Activated CD4-positive, alpha-beta T cell treated with anti-CD3 and anti-CD28 coated beads, Interleukin-2, amount 10 ng/mL, durations not matched to agents 24 days and 14 days (primary cell): ENCODE measurements at regions not wholly inside any gene's neighbourhood (a gene's known extent, or its start where the extent isn't known, plus 50 kb on each side); places are given as distances from the start of the nearest gene placed in this dataset.

Source experiments
- DNase-seq: peaks from one replicate; pipeline ENCODE4 v3.0.0; 2022
- H3K27ac Mint-ChIP-seq: one replicate; pipeline ENCODE4 v1.8.0; 2022; ENCODE audit warnings: mild to moderate bottlenecking, mixed read lengths
- H3K27me3 Mint-ChIP-seq: one replicate; pipeline ENCODE4 v1.8.0; 2022; ENCODE audit warnings: mixed read lengths
- H3K36me3 Mint-ChIP-seq: one replicate; pipeline ENCODE4 v1.8.0; 2022; ENCODE audit warnings: low read depth, mild to moderate bottlenecking, mixed read lengths
- H3K4me1 Mint-ChIP-seq: one replicate; pipeline ENCODE4 v1.8.0; 2021; ENCODE audit warnings: mixed read lengths
- H3K4me3 Mint-ChIP-seq: one replicate; pipeline ENCODE4 v1.8.0; 2022; ENCODE audit warnings: mild to moderate bottlenecking, moderate library complexity, mixed read lengths
- H3K9me3 Mint-ChIP-seq: one replicate; pipeline ENCODE4 v1.8.0; 2021; ENCODE audit warnings: mixed read lengths
- intact Hi-C: fragments of 100-400 bp; cut with micrococcal nuclease; formaldehyde crosslinking; loops from one replicate; pipeline ENCODE4 v1.15.1; 2023

DNA sequence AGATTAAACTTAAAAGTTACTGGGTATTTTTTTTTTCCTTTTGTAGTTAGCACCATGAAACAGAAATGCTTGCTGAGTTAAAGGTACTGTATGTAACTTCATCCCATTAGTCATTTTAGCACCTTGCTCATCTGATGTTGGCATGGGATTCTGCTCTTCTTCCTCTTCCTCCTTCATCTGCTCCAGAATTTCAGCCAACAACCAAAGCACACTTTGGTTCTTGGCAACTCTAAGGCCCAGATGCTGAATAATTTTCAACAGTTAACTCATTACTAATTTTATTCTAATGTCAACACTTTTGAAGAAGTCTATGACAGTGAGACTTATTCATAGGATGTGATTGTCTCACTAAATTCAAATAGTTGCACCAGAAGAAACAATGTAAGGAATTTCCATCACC lies 359.2 kb downstream of the KCTD12 start:
- Mint-ChIP-seq H3K4me1 (no peaks in the 10 kb centered on the region), H3K27me3 (no peaks in the 10 kb centered on the region), H3K27ac (no peak overlapping the region), H3K4me3 (no peak overlapping the region), H3K36me3 (no peaks in the 10 kb centered on the region), H3K9me3 (no peaks in the 10 kb centered on the region)
- intact Hi-C loops: no loop called here
- no peak for DNase-seq

DNA sequence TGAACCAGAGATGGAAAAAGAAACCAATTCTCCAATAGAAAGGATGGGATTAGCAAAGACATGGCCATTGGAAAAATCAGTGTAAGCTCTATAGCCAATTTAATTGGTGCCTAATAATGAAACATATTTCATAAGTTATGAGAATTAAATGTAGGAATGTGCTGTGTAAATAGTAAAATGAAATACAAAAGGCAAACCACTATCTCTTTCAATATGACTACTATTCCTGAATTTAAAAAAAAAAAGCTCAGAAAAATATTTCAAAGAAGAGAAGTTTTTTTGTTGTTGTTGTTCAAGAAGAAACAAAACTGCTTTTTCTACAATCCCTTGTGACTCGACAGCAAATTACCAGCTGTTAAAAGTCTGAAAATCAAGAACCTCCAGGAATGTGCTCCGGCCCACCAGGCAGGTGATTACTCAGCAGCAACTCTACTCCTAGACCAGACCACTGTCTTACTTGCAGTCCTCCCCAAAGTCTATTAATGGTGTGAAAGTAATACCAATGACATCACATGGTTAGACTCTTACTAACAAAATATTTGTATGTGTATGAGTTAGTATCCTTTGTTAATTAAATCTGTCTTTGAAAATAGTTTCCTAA lies 362.4 kb downstream of the KCTD12 start:
- no peaks in the 10 kb centered on the region for H3K36me3 Mint-ChIP-seq
- DNase-seq: no peak
- H3K27ac Mint-ChIP-seq: no peak overlapping the region
- H3K27me3 Mint-ChIP-seq: no peaks in the 10 kb centered on the region
- intact Hi-C loops: no loop called here
- no peaks in the 10 kb centered on the region for H3K4me1 Mint-ChIP-seq
- H3K9me3 Mint-ChIP-seq: no peaks in the 10 kb centered on the region
- no peak overlapping the region for H3K4me3 Mint-ChIP-seq

DNA sequence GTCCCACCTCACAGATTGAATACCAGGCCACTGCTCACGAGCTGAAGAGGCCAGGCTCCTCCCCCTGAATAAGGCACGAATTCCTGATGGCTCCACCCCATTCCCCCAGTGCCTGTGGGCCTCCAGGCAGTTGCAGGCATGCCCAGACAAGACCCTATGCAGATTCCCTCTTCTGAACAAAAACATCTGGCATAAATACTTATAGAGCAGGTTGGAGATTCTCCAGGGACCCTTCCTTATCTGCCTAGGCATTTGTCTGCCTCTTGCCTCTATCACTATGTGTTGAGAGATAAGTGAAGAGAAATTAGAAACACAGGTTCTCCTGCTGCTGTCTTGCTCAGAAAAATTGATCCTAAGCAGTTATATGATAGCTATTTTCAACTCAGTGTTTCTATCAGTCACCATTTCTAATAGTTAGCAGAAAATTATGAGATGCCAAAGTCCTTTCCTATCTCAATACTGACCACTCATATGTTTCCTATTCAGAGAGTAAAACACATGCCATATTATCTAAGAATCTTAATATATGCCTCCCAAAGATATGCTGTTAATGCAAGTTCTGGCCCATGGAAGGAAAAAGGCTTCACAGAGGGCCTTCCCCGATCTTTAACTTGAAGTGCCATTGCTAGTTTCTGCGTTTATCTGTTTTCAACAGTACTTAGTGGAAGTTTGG lies 364.0 kb downstream of the KCTD12 start:
- Mint-ChIP-seq H3K36me3 (no peaks in the 10 kb centered on the region), H3K27me3 (no peaks in the 10 kb centered on the region), H3K4me3 (no peak overlapping the region), H3K27ac (no peak overlapping the region), H3K4me1 (no peaks in the 10 kb centered on the region), H3K9me3 (no peaks in the 10 kb centered on the region)
- intact Hi-C loops: no loop called here
- DNase-seq: no peak

DNA sequence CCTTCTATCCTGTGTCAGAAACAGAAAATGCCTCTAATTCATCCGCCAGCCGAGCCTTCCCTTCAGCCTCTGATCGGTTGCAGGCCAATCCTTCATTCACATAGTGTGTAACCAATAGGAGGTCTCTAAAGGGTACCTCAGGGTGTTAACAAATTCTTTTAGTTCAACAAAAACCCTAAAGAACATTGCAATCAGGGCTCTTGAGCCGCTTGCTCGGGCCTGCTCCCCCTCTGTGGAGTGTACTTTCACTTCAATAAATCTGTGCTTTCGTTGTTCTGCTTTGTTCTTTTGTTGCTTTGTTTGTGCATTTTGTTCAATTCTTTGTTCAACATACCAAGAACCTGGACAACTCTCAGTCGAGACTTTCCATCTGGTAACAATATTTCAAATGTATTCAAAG lies 366.5 kb downstream of the KCTD12 start:
- no peak for DNase-seq
- H3K36me3 Mint-ChIP-seq: no peaks in the 10 kb centered on the region
- H3K4me3 Mint-ChIP-seq: no peak overlapping the region
- H3K27ac Mint-ChIP-seq: no peak overlapping the region
- H3K27me3 Mint-ChIP-seq: no peaks in the 10 kb centered on the region
- H3K9me3 Mint-ChIP-seq: no peaks in the 10 kb centered on the region
- H3K4me1 Mint-ChIP-seq: no peaks in the 10 kb centered on the region
- intact Hi-C loops: no loop called here

DNA sequence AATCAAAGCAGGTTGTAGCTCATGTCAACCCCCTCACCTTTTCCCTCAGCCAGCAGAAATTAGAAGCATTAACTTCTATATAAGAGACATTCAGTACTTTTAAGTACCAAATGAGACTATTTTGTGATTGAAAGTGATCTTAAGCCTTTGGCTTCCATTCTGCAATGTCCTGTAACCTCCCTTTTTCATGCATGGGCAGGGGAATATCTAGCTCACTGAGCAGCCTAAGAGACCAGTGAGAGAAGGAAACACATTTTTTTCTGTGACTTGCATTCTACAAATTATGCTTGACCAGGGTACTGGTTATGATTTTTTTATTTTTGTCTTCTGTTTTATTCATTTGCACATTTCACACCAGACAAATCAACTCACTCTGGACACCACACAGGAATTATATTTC lies 369.6 kb downstream of the KCTD12 start:
- intact Hi-C loops: no loop called here
- no peak for DNase-seq
- no peak overlapping the region for H3K27ac Mint-ChIP-seq
- H3K4me1 Mint-ChIP-seq: no peaks in the 10 kb centered on the region
- no peaks in the 10 kb centered on the region for H3K9me3 Mint-ChIP-seq
- no peak overlapping the region for H3K4me3 Mint-ChIP-seq
- no peaks in the 10 kb centered on the region for H3K27me3 Mint-ChIP-seq
- no peaks in the 10 kb centered on the region for H3K36me3 Mint-ChIP-seq

DNA sequence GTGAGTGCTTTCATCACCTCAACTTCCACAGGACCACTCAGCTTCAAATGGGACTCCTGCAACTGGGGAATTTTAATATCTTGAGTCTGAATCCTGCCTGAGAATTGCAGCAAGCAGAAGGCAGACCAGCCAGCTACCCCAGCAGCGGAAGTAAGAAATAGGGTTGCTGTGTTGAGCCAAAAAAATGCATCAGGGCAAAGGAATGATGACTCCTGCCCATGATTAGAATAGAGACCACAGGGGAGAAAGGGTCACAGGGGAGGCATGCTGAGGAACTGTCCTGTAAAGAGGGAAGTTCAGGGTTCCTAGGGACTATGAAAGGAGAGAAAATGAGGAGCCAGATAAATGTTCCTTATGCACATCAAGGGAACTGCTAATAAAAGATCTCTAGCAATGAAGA lies 370.2 kb downstream of the KCTD12 start:
- H3K27ac Mint-ChIP-seq: no peak overlapping the region
- H3K36me3 Mint-ChIP-seq: no peaks in the 10 kb centered on the region
- no peaks in the 10 kb centered on the region for H3K9me3 Mint-ChIP-seq
- intact Hi-C loops: no loop called here
- no peak overlapping the region for H3K4me3 Mint-ChIP-seq
- H3K4me1 Mint-ChIP-seq: no peaks in the 10 kb centered on the region
- no peaks in the 10 kb centered on the region for H3K27me3 Mint-ChIP-seq
- no peak for DNase-seq

DNA sequence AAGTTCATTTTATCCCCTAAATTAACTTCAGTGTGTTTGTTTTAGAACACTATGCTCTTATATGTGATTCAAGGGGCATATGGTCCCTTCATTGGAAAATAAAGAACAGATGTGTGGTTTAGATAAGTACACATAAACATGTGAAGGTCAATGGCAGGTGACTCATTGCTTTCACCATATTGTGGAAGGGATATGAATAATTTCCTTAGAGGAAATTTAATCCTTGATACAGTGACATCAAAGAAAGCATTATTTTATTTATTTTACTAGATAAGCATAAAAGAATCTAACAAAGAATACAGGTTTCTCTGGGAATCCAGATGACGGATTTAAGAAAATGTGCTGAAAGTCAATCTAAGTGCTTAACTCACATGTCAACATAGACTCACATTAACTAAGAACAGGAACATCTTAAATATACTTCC lies 373.5 kb downstream of the KCTD12 start:
- no peak for DNase-seq
- Mint-ChIP-seq H3K4me1 (no peaks in the 10 kb centered on the region), H3K9me3 (no peaks in the 10 kb centered on the region), H3K36me3 (no peaks in the 10 kb centered on the region), H3K27me3 (no peaks in the 10 kb centered on the region), H3K27ac (no peak overlapping the region), H3K4me3 (no peak overlapping the region)
- intact Hi-C loops: no loop called here

DNA sequence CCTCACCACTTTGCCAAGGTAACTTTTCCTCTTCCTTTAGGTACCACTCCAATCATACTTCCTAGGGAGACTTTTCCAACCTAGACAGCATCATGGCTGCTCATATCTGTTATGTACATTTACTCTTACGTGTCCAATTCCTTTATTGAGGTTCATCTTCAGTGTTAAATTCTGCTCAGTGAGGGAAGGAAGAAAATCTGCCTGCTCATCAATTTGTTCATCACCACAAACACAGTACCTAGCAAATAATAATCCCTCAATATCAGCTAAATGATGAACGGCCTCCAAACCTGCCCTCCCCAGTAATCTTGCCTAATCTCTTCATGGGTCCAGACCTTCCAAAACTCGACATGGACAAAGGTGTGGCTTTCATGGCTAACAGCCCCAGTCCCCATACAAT lies 380.8 kb downstream of the KCTD12 start:
- Mint-ChIP-seq H3K36me3 (no peaks in the 10 kb centered on the region), H3K27me3 (no peaks in the 10 kb centered on the region), H3K4me1 (no peaks in the 10 kb centered on the region), H3K27ac (no peak overlapping the region), H3K4me3 (no peak overlapping the region), H3K9me3 (no peaks in the 10 kb centered on the region)
- DNase-seq: no peak
- intact Hi-C loops: no loop called here

DNA sequence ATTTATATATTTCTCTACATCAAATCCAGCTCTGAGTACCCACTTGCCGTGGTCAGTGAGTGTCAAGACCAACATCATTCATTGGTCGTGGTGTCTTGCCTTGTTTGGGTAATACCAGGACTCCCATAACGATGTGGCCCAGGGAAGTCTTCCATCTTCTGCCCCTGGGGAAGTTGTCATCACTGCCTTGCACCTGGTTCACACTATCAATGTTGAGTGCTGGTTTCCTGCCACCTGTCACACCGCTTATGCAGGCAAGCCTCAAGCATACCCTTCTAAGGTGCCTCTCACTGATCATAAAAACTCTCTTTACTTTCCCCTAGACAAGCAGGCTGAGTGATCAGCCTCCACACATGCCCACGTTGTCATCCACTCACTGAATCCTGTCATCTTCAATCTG lies 382.4 kb downstream of the KCTD12 start:
- no peak overlapping the region for H3K4me3 Mint-ChIP-seq
- H3K27me3 Mint-ChIP-seq: no peaks in the 10 kb centered on the region
- no peak for DNase-seq
- intact Hi-C loops: no loop called here
- no peaks in the 10 kb centered on the region for H3K4me1 Mint-ChIP-seq
- H3K9me3 Mint-ChIP-seq: no peaks in the 10 kb centered on the region
- H3K27ac Mint-ChIP-seq: no peak overlapping the region
- no peaks in the 10 kb centered on the region for H3K36me3 Mint-ChIP-seq

DNA sequence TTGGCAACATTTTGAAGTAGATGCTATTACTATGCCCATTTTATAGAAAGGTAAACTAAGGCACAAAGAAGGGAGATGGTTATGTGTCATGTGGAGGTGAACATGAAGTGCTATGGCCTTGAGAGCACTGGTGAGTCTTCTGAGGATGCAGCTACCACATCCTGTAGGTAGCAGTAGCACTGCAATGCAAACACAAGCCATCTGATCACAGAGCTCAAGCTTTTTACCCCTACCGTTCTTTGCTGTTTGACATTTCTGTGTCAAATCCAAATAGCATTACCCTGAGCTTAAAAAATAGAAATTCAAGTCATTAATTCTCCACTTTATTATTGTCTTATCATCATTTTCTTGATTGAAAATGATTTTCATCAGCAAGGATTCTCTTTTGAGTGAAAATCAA lies 382.9 kb downstream of the KCTD12 start:
- Mint-ChIP-seq H3K4me1 (no peaks in the 10 kb centered on the region), H3K27ac (no peak overlapping the region), H3K9me3 (no peaks in the 10 kb centered on the region), H3K27me3 (no peaks in the 10 kb centered on the region), H3K36me3 (no peaks in the 10 kb centered on the region), H3K4me3 (no peak overlapping the region)
- no peak for DNase-seq
- intact Hi-C loops: no loop called here

DNA sequence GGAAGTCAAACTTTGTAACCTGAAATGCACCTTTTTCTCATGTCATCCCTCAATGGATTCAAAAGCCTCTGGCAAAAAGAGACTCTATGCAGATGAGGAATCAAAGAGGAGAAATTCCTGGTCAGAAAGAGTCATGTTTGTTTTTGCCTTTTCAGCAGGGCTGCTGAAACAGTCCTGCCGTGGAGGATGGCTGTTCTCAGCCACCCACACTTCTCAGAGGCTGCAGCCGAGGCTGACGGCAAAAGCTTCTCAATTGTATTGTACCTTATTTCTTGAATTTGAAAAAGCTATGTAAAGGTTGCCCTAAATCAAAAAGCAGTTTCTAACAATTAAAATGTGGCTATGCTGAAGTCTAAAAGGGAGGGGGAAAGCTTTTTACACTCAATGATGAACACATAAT lies 385.3 kb downstream of the KCTD12 start:
- no peaks in the 10 kb centered on the region for H3K36me3 Mint-ChIP-seq
- H3K9me3 Mint-ChIP-seq: no peaks in the 10 kb centered on the region
- H3K27ac Mint-ChIP-seq: no peak overlapping the region
- no peaks in the 10 kb centered on the region for H3K4me1 Mint-ChIP-seq
- H3K27me3 Mint-ChIP-seq: no peaks in the 10 kb centered on the region
- intact Hi-C loops: no loop called here
- no peak overlapping the region for H3K4me3 Mint-ChIP-seq
- no peak for DNase-seq

DNA sequence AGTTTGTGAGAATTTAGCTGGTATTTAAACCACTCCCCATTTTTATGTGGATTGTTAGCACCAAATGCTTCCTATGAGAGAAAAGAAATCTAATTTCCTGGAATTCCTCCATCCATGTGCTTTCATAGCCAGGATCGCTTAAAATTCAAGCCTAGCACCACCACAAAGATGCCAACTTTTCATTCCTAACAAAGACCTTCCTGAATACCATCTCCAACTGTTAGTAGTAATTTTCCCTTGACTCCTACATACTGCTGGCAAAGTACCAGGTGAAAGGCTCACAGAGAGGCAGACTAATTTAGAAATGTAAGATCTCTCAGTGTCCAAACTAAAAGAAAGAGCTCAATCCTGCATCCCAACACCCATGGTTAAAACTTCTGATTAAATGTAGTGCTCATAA lies 386.3 kb downstream of the KCTD12 start:
- no peaks in the 10 kb centered on the region for H3K27me3 Mint-ChIP-seq
- H3K27ac Mint-ChIP-seq: no peak overlapping the region
- no peaks in the 10 kb centered on the region for H3K4me1 Mint-ChIP-seq
- intact Hi-C loops: no loop called here
- H3K4me3 Mint-ChIP-seq: no peak overlapping the region
- no peaks in the 10 kb centered on the region for H3K9me3 Mint-ChIP-seq
- no peaks in the 10 kb centered on the region for H3K36me3 Mint-ChIP-seq
- DNase-seq: no peak

DNA sequence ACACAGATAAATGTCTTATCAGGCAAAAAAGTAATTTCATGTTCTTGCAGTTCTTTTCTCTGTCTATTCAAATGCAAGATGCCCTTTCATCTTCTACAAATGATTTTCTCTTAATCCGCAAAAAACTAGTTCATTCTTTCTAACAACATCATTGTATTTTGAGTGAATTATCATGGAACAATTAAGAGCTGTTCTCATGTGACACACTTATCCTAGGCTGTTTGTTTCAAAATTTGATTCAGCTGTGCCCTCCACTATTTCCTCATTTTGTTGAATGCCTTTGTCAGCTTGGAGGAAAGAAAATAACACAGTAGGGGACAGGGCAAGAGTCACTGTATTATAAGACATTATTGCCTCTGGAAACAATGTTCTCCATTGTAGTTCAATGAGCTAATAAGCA lies 396.9 kb downstream of the KCTD12 start:
- H3K9me3 Mint-ChIP-seq: no peaks in the 10 kb centered on the region
- no peak overlapping the region for H3K4me3 Mint-ChIP-seq
- intact Hi-C loops: no loop called here
- no peaks in the 10 kb centered on the region for H3K27me3 Mint-ChIP-seq
- no peaks in the 10 kb centered on the region for H3K4me1 Mint-ChIP-seq
- DNase-seq: no peak
- no peak overlapping the region for H3K27ac Mint-ChIP-seq
- H3K36me3 Mint-ChIP-seq: no peaks in the 10 kb centered on the region

DNA sequence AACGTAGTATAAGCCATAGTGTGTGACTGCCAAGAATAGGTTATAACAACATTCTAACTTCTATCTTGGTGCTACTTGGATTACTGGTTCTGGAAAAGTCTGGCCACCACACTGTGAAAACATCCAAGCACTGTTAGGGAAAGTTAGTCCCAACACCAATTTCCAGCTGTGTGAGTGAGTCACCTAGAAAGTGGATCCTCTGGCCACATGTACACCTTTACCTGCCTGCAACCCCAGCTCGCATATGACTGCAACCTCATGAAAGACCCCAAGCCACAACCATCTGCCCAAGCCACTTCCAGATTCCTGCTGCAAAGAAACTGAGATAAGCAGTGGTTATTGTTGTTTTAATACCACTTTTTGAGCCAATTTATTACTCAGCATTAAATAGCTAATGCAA lies 404.5 kb downstream of the KCTD12 start:
- Mint-ChIP-seq H3K4me3 (no peak overlapping the region), H3K9me3 (no peaks in the 10 kb centered on the region), H3K27ac (no peak overlapping the region), H3K27me3 (no peaks in the 10 kb centered on the region), H3K36me3 (no peaks in the 10 kb centered on the region), H3K4me1 (no peaks in the 10 kb centered on the region)
- DNase-seq: no peak
- intact Hi-C loops: no loop called here

DNA sequence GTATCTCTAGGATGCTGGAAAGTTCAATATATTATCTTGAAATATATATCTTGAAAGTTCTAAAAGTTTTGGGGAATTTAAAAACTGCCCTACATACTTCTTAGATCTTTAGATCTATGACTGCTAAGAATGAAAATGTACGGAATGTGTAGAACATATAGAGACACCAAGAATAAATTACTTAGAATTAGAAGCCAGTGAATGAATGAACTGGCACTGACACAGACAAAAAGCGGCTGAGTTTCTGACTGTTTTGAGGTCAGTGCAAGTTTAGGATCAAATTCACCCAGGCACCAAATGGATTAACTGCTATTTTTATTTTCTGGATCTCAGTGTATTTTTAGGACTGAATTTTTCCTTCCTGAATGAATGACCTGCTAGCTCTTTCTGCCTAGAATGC lies 411.2 kb downstream of the KCTD12 start:
- no peak for DNase-seq
- intact Hi-C loops: loop anchor here (5.0 kb wide), 1 partner anchor 427 kb away; no protein-coding TSS in a partner anchor
- Mint-ChIP-seq H3K36me3 (no peaks in the 10 kb centered on the region), H3K4me1 (no peaks in the 10 kb centered on the region), H3K9me3 (no peaks in the 10 kb centered on the region), H3K27ac (no peak overlapping the region), H3K27me3 (peaks cover 1% of the 10 kb centered on the region), H3K4me3 (no peak overlapping the region)
